HG03378 (cell line): ENCODE measurements at regions not wholly inside any gene's neighbourhood (a gene's known extent, or its start where the extent isn't known, plus 50 kb on each side); places are given as distances from the start of the nearest gene placed in this dataset.
"Not testable (repeated sequence)": the region's sequence is repeated elsewhere in the genome, so short reads cannot be mapped to it uniquely, and the experiment has no call there.

Source experiments
- ATAC-seq: cut with Tn5 transposase; IDR thresholded peaks from one replicate; pipeline ENCODE4 v1.9.1; 2021; ENCODE audit warnings: mild to moderate bottlenecking, moderate library complexity; ENCODE audit not compliant: unreplicated experiment

DNA sequence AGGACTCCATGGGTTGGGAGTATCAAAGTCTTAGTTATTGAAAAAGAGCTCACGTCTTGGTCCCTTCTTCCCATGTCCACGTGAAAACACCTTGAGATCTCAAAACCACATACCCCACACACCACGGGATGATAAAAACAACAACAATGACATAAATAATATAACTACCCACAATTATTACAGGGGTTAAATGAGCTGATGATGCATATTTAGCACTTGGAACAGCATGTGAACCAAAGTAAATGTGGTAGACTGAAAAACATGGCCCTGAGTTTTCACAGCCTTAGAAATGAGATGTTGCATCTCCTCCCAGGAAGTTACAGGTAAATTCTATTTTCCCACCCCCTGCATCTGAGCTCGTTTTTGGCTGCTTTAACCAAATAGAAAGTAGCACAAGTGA is 208.9 kb downstream of the C16orf95 start:
- ATAC-seq, result no peak

DNA sequence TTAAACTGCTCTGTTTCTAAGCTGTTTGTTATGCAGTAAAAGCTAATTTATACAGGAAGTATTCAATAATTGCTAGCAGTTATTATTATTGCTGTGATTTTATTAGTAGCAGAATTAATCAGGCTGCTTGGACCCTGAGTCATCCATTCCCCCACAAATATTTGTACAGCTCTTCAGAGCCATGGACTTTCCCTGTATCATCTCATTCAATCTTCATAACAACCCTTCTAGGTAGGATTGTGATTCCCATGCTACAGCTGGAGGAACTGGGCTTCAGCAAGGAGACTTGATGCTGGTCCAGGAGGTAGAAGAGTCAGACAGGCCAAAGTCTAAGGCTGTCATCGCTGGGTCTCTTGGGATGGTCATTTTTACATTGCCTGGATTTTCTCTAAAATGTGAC is 208.3 kb downstream of the C16orf95 start:
- no peak for ATAC-seq

DNA sequence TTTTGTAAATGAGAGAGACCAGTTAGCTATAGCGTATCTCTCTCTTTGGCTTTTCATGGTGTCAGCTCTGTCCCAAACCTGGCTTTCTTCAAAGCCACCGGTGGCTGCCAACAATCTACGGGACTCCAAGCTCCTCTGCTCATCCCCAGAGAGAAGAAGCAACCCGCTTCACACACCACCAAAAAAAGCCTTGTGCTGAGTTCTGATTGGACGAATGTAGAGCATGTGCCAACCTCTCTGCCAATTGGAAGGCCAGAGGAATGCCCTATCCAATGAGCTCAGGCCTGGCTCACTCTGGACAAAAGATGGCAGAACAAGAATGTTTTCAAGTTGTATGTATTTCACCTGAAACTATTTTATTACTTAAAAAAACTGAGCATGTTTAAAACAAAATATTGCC is 202.4 kb downstream of the C16orf95 start:
- no peak for ATAC-seq

DNA sequence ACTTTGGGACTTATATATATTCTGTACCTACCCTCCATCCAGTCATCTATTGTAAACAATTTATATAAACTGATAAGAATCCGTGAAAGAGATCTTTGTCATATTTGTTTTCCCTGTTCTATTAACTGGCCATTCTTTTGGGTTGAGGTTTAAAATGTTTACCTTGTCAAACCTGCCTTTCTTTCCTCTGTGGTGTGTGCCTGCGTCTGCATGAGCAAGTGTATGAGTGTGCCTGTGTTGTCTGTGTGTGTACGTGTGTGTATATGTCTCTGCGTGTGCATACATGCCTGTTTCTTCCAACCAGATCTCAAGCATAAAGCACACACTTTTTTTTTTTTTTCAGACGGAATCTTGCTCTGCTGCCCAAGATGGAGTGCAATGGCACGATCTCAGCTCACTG is 201.5 kb downstream of the C16orf95 start:
- no peak for ATAC-seq

DNA sequence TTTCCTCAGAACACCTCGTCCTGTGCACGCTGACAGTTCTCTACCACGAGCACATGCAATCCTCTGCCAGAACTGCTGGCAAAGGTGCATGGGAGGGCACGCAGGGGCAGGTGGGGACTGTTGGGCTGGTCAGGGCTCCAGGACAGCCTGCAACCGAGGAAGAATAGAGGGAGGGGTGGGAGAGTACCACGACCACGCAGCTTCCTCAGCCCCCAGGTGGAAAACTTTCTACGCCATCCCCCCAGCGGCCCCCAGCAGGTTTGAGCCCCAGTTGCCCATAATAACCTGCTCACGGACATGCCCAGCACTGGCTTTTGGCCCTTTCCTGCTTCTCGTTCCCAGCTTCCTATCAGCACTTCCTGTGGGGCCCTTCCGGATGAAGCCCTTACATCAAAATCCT is 199.3 kb downstream of the C16orf95 start:
- no peak for ATAC-seq

DNA sequence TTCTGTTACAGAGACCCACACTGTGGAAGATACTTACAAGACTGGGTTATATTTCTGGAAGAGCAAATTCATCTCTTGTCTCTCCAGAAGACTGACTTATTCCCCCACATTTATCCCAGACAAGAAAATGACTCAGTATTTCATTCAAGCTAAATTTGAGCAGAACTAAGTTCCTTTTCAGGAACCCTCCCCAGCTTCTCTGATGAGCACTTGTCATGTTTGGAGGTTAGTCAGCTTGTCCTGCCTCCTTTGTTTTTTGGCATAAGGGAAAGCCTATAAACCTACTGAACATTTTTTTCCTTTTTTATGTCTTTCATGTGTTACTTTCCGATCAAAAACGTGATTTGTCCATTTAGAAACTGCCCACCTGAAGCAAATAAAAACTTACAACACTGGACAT is 198.0 kb downstream of the C16orf95 start:
- no peak for ATAC-seq

DNA sequence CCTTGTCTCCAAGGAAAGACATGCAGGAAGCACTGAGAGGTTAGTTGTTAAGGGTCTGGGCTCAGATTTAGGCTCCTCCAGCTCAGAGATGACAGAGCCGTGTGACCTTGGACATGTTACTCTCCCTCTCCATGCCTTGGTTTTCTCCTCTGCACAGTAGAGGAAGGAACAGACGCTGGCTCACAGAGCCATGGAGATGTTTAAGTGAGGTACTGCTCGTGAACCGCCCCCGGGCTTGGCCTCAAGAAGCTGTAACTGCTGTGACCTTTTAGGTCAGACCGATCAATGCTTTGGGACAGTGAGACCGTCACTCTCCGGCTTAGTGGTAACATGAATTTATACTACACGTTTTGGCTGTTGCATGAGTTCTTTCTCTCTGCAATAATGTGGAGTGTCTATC is 197.4 kb downstream of the C16orf95 start:
- no peak for ATAC-seq

DNA sequence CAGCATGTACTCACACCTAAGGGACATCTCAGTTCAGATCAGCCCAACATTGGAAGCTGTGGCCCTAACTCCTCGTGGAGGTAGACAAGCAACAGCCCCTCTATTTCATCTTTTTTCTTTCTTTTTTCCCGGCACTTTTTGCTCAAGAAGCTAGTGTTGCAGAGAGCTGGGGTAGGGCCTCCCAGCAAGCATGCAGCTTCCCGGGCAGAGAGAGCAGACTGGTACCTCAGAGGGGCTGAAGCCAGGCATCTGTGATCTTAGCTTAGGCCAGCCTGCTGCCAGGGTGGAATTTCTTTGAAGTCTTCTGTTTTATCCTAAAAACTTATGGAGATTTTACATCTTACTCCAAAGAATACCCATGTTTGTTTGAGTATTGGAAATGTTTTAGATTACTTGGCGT is 195.4 kb downstream of the C16orf95 start:
- no peak for ATAC-seq

DNA sequence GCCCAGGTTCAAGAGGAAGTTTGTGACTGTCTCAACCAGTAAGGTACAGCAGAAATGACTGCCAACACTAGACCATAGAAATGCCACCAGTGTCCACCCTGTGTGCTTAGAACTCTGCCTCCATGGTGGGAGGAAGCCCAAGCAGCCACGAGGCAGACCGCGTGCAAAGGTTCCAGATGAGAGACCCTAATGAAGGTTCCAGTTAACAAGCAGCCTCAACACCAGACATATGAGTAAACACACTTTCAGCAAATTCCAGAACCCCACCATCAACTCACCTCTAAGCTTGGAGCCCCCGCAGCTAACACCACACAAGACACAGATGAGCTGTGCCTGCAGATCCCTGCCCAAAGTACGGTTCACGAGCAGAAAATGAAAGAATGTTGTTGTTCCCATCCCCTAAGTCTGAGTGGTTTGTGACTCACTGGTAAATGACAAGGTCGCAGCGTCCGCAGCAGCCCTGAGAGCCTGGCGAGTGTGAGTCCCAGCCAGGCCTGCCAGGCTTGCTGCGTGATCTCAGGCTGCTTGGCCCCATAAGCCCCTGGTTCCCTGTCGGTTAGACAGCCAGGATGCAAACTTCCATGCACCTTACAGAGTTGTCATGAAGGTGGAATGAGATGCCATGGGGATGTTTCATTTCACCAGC is 193.7 kb downstream of the C16orf95 start:
- no peak for ATAC-seq

DNA sequence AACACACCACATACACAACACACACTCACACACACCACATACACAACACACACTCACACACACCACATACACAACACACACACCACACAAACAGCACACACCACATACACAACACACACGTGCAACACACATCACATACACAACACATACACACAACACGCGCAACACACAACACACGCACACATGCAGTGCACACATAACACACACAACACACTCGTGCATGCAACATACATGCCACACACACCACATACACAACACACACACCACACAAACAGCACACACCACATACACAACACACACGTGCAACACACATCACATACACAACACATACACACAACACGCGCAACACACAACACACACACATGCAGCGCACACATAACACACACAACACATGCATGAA is 192.8 kb downstream of the C16orf95 start:
- not testable (repeated sequence) for ATAC-seq

DNA sequence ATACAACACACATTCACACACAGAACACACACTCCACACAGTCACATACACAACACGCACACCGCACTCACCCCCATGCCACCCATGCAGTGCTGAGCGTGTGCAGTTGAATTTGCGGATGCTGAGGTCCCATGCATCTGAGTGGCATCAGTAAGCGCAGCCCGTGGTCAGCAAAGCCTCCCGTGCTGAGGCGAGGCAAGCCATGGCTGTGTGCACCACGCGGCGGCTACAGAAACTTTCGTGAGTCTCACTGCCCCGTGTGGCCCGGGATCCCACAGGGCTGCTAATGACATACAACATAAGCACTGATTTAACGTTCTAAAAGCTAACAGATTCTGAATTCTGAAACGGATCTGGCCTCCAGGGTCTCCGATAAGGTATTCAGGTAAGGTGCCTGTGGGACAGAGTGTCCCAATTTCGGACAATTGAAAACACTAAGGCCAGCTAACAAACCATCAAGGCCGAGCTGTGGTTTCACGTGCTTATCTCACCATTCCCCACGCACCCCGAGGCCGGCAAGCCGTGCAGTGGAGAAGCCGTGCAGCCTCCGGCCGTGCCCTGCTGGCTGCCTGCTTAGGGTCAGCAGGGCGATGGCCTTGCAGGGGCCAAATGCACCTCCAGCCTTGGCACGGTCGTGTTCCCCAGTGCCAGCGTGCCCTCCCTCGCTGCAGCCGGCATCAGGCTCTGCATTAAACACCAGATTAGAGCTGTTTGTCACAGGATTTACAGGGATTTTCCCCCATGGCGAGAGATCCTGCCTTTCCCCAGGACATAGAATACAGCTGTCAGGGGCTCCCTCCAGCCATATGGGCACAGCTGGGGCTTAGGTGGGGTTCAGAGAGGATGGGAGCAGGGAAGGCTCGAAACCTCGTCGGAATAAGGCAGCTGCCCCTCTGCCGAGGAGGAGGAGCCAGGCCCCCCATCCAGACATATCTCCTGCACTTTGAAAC is 191.7 kb downstream of the C16orf95 start:
- ATAC-seq, result no peak

DNA sequence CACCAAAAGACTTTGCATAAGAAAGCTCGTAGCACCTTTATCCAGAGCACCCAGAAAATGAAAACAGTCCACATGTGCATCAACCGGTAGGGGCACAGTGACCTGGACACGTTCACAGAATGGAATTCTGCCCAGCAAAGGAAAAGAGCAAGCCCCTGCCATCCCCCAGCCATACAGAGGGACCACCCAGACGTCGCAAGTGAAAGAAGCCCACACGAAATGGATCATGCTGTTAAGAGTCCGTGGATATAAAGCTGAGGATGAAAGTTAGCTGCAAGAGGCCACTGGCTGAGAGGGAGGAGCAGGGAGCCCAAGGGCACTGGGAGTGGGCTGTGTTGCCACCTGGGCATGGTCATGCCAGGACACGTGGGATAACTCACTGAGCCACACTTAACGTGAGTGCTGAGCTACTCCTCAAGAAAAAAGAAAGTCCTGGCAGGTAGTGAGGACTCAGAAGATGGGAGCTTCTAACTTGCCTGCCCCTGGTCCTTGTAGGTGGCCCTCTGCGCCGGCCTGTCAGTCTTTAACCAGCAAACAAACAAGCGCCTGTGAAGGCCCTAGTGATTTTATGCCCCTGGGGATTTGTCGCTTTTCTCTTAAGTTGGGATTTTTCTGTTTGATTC is 190.7 kb downstream of the C16orf95 start:
- ATAC-seq, result no peak

DNA sequence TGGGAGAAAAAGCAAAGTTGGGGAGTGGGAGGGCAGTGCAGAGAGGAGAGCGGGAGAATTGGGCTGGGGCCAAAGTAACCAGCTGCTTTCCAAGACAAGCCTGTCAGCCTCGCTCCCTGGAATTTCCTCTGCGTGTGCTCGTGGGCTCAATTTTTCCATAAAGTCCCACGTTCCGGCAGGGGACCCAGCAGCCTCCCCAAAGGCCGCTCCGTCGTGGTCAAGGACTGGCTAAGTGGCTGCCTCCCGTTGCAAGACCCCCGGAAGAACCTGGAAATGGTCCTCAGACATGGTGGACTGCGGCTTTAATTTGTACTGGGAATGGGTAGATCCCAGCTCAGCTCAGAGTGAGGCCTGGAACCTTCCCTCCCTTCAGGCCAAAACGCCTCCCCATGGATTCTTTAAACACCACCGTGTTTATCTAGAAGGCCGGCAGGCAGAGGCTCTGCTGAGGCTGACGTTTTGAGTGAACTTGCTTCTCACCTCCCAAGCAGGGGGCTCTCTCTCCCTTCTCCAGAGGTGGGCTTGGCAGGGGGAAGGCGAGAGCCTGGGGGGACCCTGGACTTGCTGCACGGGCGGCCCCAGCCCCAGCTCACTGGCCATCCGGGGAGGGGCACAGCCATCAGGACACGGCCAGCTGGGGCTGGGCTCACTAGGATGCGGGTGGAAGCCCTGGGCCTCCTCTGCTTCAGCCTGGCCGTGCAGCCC is 190.0 kb downstream of the C16orf95 start:
- no peak for ATAC-seq

DNA sequence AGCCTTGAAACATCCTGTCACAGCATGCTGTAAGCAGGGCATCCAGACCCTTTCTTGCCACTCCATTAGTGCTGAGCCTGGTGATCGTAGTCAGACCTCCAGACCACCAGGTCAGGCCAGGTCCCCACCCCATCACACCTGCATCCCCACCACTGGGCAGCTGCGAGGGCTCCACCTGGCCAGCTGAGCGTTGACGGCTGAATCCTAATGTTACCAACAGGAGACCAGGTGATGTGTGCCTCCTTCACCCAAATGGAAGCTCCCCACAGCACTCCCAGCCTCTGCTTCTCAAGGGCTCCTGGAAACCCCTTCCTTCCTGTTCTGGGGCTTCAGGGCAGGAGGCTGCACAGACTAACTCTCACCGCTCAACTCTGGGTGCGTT is 189.4 kb downstream of the C16orf95 start:
- ATAC-seq, result no peak

DNA sequence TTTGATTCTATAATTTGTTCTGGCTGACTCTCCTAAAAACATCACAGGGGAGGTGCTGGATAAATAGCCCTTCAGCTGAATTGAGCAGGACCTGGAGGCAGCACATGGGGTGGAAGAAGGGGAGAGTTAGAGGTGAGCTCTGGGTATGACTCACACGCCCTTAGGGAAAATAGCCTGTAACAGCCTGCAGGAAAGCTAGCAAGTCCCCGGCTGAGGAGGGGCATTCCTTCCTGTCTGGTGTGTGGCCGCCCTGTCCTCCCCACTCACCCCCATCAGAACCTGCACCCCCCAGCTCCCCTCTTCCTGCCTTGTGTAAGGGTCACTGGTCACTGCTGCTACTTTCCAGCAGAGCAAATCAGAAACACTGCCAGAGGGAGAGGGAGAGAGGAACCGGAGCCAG is 187.4 kb downstream of the C16orf95 start:
- ATAC-seq, result no peak

DNA sequence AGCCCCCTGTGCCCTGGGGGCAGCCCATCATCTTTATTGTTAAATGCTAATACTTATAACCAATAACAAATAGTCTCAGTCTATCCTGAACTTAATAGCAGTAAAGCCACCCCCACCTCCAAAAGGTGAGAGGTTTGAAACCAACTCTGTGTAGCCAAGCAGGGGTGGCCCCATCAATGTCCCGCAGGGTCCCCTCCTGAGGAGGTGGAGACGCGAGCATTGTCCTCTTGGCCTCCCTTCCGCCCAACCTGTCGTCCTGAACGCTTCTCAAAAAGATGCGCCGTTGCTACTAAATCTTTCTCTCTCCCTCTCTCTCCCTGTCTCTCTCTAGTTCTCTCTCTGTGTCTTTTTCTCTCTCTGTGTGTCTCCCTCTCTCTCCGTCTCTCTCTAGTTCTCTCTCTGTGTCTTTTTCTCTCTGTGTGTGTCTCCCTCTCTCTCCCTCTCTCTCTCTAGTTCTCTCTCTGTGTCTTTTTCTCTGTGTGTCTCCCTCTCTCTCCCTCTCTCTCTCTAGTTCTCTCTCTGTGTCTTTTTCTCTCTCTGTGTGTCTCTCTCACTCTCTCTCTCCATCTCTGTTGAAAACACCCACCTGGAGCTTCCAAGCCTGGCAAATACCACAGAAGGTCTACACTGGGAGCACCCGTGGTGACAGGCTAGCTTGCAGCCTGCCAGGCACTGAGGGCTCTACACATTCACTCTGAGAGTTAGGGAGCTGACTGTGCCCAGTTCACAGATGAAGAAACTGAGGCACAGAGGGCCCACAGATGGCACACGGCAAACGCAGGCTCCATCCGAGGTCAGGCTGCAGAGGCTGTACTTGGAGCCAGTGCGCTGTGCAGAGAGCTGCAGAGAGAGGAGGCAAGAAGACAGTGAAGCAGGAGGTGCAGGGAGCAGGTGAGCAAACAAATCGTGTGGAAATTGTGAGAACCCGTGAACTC is 185.9 kb downstream of the C16orf95 start:
- no peak for ATAC-seq

DNA sequence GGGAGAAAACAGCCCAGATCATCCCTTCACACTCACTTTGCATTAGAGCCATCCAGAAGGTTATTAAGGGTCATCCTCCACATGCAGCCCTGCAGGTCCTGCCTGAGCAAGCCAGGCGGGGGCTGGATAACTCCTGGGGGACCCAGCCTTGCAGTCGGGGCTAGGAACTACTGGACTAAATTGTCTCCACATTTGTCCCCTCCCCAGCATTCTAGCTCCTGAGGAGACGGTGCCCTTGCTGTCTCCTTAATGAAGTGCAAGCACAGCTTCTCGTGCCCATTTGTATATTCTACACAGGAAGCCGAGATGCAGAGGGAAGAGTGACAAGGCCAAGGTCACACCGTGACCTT is 185.2 kb downstream of the C16orf95 start:
- no peak for ATAC-seq

DNA sequence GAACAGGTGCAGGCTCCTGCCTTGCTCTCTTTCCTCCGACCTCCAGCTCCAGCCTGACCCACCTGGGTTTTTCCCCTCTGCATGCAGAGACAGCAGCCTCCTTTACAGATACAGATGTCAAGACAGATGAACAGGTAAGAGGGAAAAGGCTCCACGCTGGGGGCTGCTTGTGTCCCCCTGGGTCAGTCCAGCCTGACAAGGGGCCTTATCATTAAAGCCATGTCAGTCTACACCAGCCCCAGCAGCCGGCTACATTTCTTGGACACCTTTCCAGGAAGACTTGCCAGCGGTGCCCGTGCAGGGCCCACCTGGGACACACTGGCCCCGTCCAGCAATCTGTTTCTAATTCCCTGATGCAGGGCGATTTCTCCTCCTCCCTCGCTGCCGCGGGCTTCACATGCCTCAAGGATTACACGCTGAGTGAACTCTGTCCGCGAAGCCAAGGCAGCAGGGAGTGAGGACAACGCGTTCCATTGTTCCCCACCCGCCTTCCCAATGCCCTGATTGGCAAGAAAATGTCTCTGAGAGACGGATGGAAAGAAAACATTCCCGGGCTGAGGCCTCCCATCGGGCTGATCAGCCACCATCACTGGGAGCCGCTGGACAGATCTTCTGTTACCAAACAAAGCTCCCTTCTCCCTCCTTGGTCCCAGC is 184.7 kb downstream of the C16orf95 start:
- ATAC-seq, result no peak

DNA sequence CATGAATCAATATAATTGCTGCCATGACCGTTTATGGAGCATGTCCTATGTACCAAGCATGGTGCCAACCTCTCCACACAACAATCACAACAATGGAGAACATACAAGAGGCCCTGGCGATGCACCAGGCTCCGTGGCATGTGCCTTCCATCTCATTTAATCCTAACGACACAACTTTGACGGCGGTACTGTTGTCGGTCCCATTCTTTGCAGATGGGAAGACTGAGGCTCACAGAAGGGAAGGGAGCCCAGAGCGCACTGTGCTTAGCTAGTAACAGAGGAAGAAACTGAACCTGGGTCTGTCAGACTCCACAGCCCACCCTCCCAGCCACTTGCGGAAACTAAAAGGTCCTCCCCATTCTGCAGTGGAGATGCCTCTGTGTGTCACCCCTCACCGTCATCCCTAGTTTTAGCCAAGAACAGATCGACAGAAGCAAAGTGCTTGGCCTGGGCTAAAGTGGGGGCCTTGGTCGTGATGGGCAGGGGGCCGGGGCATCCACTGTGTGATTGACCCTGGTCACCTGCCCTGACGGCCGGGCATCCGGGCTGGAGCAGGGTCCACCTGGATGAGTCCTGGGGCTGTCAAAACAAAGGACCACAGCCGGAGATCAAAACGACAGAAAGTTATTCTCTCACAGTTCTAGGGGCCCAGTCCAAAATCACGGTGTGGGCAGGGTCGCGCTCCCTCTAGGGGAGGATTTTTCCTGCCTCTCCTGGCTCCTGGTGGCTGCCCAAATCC is 183.9 kb downstream of the C16orf95 start:
- ATAC-seq, result no peak
